ENCODE measurements at regions not wholly inside any gene's neighbourhood (a gene's known extent, or its start where the extent isn't known, plus 50 kb on each side); places are given as distances from the start of the nearest gene placed in this dataset.

GRCh38 chr7:19305698-19306097 is 160.5 kb upstream of the FERD3L start (continued):
- TF ChIP-seq CTCF (conservative IDR thresholded peaks at IDR 0.05; ENCODE audit: low read depth in 2 of 2): no peak
- TF ChIP-seq CREB1 (CRISPR knock-in tag; IDR thresholded peaks at IDR 0.05; ENCODE audit: low read depth): no peak
- no peak for TF ChIP-seq POLR2AphosphoS5 (IDR thresholded peaks at IDR 0.05; ENCODE audit: low read depth)
- no peak for TF ChIP-seq STAT1 (IDR thresholded peaks at IDR 0.05; ENCODE audit: unreplicated experiment)
- TF ChIP-seq, protein P1, sequence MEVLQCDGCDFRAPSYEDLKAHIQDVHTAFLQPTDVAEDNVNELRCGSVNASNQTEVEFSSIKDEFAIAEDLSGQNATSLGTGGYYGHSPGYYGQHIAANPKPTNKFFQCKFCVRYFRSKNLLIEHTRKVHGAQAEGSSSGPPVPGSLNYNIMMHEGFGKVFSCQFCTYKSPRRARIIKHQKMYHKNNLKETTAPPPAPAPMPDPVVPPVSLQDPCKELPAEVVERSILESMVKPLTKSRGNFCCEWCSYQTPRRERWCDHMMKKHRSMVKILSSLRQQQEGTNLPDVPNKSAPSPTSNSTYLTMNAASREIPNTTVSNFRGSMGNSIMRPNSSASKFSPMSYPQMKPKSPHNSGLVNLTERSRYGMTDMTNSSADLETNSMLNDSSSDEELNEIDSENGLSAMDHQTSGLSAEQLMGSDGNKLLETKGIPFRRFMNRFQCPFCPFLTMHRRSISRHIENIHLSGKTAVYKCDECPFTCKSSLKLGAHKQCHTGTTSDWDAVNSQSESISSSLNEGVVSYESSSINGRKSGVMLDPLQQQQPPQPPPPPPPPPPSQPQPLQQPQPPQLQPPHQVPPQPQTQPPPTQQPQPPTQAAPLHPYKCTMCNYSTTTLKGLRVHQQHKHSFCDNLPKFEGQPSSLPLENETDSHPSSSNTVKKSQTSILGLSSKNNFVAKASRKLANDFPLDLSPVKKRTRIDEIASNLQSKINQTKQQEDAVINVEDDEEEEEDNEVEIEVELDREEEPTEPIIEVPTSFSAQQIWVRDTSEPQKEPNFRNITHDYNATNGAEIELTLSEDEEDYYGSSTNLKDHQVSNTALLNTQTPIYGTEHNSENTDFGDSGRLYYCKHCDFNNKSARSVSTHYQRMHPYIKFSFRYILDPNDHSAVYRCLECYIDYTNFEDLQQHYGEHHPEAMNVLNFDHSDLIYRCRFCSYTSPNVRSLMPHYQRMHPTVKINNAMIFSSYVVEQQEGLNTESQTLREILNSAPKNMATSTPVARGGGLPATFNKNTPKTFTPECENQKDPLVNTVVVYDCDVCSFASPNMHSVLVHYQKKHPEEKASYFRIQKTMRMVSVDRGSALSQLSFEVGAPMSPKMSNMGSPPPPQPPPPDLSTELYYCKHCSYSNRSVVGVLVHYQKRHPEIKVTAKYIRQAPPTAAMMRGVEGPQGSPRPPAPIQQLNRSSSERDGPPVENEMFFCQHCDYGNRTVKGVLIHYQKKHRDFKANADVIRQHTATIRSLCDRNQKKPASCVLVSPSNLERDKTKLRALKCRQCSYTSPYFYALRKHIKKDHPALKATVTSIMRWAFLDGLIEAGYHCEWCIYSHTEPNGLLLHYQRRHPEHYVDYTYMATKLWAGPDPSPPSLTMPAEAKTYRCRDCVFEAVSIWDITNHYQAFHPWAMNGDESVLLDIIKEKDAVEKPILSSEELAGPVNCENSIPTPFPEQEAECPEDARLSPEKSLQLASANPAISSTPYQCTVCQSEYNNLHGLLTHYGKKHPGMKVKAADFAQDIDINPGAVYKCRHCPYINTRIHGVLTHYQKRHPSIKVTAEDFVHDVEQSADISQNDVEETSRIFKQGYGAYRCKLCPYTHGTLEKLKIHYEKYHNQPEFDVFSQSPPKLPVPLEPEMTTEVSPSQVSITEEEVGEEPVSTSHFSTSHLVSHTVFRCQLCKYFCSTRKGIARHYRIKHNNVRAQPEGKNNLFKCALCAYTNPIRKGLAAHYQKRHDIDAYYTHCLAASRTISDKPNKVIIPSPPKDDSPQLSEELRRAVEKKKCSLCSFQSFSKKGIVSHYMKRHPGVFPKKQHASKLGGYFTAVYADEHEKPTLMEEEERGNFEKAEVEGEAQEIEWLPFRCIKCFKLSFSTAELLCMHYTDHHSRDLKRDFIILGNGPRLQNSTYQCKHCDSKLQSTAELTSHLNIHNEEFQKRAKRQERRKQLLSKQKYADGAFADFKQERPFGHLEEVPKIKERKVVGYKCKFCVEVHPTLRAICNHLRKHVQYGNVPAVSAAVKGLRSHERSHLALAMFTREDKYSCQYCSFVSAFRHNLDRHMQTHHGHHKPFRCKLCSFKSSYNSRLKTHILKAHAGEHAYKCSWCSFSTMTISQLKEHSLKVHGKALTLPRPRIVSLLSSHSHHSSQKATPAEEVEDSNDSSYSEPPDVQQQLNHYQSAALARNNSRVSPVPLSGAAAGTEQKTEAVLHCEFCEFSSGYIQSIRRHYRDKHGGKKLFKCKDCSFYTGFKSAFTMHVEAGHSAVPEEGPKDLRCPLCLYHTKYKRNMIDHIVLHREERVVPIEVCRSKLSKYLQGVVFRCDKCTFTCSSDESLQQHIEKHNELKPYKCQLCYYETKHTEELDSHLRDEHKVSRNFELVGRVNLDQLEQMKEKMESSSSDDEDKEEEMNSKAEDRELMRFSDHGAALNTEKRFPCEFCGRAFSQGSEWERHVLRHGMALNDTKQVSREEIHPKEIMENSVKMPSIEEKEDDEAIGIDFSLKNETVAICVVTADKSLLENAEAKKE (CRISPR knock-in tag; IDR thresholded peaks at IDR 0.05): no peak
- TF ChIP-seq EZH2 (IDR thresholded peaks at IDR 0.05; ENCODE audit: low read depth, unreplicated experiment): no peak

DNA sequence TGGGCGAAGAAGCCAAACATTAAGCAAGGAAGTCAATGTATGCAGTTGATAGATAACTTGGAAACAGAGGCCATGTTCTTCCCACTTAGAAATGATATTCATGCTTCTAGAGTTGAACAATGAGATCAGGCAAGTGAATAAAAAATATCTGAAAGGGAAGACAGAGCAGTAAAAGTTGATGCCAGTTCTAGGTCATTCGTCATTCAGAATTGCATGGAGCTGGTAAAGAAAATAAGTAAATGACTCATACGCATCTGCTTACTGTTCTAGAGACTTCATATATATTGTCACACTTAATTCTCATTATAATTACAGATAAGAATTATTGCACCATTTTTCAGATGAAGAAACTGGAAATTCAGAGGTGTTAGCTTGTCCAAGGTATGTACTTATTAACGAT is 158.9 kb upstream of the FERD3L start:
- Mint-ChIP-seq H3K4me1 (no peaks in the 10 kb centered on the region), H3K9me3 (no peaks in the 10 kb centered on the region), H3K36me3 (ENCODE audit: low read depth) (no peaks in the 10 kb centered on the region), H3K27me3 (ENCODE audit: insufficient read depth, low read depth, poor library complexity) (peaks cover 2% of the 10 kb centered on the region), H3K4me3 (no peak overlapping the region), H3K27ac (no peak overlapping the region)
- Histone ChIP-seq H3K4me2 (no peak overlapping the region), H3K9me2 (ENCODE audit: insufficient read depth) (no peaks in the 10 kb centered on the region), H2AFZ (no peak overlapping the region), H3K27ac (ENCODE audit: low read depth) (no peak overlapping the region), H3F3A (replicated peaks; ENCODE audit: low read depth) (no peaks in the 10 kb centered on the region), H3K27me3 (ENCODE audit: insufficient read depth) (no peaks in the 10 kb centered on the region), H3K36me3 (ENCODE audit: insufficient read depth) (no peaks in the 10 kb centered on the region), H3K79me2 (replicated peaks; ENCODE audit: insufficient read depth) (no peaks in the 10 kb centered on the region), H4K20me1 (replicated peaks; ENCODE audit: insufficient read depth) (no peaks in the 10 kb centered on the region), H3K4me1 (ENCODE audit: insufficient read depth) (0 out of 2 replicates have a peak, but pooled peaks cover under 1% of the 10 kb centered on the region), H3K4me3 (no peak overlapping the region)
- ATAC-seq (no peak), DNase-seq (ENCODE audit: low spot score) (no peak)
- TF ChIP-seq POLR2AphosphoS5 (IDR thresholded peaks at IDR 0.05; ENCODE audit: low read depth) (no peak), ZNF331 (CRISPR knock-in tag; IDR thresholded peaks at IDR 0.05; ENCODE audit: low read depth) (no peak), ZNF114 (CRISPR knock-in tag; IDR thresholded peaks at IDR 0.05) (no peak), EZH2phosphoT487 (IDR thresholded peaks at IDR 0.05; ENCODE audit: unreplicated experiment) (no peak), STAT1 (IDR thresholded peaks at IDR 0.05; ENCODE audit: unreplicated experiment) (no peak), JUNB (IDR thresholded peaks at IDR 0.05; ENCODE audit: unreplicated experiment) (no peak)
